ENCODE measurements at regions not wholly inside any gene's neighbourhood (a gene's known extent, or its start where the extent isn't known, plus 50 kb on each side); places are given as distances from the start of the nearest gene placed in this dataset.
"Not testable (repeated sequence)": the region's sequence is repeated elsewhere in the genome, so short reads cannot be mapped to it uniquely, and the experiment has no call there.

DNA sequence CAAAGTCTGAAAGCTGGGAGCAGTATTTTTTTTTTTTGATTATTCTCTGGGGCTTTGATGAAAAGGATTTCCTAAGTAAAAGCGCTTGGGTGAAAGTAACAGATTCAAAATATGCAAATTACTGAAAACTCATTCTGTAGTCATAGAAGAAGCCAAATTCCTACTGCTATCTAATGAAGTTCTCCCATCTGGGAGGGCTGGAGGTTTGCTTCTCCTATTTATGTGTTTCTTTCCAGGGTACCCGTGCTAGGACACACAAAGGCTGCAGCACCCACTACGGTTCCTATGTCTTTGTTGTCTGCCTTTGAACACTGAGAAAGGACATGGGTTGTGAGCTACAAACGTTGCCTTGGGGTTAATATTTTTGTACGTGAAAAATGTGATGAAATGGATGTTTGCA lies 324.7 kb upstream of the KAZN start:
- no peak for DNase-seq

DNA sequence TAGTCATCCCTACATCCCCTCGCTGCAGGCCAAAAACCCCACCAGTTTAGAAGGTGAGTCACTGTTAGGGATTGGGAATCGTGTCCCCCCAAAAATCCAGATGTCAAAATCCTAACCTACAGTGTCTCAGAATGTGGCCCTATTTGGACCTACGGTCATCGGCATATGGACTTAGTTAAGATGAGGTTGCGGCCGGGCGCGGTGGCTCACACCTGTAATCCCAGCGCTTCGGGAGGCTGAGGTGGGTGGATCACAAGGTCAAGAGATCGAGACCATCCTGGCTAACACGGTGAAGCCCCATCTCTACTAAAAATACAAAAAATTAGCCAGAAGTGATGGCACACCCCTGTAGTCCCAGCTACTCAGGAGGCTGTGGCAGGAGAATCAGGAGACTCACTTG lies 318.6 kb upstream of the KAZN start:
- DNase-seq = not testable (repeated sequence)

DNA sequence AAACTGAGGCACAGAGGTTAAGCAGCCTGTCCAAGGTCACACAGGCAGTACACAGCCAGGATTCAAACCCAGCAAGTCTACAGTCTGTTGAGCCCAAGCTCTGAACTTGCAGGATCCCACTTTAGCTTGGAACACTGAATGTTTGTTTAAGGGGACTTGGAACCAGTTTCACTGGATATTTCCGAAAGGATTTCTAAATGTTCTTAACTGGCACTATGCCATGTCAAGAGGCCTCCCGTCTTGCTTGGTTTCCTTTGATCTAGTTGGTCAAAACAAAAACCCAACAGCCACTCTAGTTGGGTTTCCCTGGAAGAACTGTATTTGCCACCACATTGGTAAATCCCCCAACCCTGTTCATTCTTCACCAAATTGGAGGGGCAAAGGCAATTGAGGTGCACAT lies 317.6 kb upstream of the KAZN start:
- no peak for DNase-seq

DNA sequence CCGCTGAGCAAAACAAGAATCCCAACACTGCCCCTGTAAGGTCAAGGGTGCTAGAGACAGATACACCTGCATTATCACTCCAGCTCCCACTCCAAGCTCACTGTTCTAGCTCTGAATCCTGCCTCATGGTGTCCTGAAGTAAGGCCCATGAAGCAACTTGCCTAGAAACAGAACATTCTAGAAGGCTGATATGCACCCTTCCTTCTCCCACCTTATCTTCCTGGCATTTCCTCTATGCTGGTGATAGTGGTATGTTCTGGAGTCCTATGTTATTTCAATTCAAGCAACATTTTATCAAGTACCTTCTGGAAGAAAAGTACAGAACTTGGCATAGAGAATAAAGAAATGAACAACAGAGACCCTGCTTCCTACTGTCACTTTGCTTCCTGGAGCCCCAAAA lies 317.1 kb upstream of the KAZN start:
- no peak for DNase-seq

DNA sequence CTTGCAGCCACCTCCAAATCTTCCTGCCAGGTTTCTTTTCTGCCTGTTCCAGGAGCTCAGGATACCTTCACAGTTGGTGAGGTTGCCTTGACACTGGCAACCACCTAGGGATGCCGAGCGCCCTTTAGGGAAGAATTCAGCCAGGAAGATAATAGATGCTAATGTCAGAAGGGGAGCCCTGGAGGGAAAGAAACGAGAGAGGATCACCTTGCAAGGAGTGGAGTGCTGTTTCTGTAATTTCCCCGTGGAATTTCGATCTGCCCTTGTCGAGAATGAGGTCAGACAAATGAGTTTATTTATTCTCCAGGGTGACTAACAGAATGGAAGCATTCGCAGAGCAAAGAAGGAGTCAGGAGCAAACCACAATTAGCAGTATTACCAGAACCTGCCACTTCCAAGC lies 315.8 kb upstream of the KAZN start:
- DNase-seq = no peak

DNA sequence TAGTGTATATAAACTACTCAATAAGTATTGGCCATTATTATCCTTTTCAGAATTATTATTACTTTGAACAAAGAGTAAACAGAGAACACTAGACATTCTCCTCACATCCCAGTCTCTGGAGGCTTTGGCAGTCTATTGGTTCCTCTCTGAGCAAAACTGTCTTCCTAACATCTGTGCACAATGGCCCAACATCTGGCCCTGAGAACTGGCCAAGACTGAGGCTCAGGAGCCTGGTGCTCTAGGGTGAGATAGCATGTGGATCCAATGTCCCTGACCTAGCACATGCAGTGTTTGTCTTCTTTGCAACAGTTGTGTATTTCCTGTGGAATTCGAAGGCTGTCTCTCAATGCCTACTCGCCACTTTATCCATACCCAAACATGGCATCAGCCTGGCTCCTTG lies 313.2 kb upstream of the KAZN start:
- no peak for DNase-seq

DNA sequence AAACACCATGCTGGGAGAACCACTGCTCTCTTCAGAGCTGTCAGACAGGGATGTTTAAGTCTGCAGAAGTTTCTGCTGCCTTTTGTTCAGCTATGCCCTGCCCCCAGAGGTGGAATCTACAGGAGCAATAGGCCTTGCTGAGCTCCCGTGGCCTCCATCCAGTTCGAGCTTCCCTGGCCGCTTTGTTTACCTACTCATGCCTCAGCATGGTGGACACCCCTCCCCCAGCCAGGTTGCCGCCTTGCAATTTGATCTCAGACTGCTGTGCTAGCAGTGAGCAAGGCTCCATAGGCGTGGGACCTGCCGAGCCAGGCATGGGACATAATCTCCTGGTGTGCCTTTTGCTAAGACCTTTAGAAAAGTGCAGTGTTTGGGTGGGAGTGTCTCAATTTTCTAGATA lies 307.3 kb upstream of the KAZN start:
- not testable (repeated sequence) for DNase-seq

DNA sequence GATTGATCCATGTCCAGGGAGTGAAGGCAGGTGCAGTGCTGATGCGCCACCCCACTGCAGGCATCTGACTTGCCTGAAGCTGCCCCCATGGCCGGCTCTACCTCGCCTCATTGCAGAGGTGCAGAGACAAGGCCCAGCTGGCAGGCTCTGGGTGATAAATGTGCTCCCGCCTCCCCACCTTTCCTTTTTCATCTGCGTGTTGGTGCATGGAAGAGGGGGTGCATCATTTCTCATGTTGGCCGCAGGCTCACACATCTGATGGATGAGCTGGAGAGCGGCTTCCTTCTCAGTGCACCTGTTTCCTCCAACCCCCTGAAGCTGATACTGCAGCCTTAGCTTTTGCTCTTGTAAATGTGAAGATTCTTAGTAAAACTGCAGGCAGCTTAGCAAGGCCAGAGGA lies 306.0 kb upstream of the KAZN start:
- DNase-seq = no peak

DNA sequence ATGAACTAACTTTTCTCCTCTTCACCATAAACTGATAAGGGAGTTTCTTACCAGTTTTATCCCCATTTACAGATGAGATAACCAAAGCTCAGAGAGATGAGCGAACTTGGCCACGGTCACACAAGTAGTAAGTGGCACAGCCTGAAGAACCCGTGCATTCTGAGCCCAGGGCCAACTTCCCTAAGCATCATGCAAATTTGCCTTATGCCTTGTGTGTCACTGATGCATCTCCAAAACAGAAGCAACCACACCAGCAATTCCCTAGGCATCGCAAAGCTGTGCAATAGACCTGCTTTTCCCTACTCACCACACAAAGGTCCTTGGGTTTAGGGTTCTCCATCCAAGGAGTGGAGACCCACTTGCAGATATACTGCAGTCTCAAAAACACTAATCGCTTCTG lies 304.5 kb upstream of the KAZN start:
- DNase-seq = no peak

DNA sequence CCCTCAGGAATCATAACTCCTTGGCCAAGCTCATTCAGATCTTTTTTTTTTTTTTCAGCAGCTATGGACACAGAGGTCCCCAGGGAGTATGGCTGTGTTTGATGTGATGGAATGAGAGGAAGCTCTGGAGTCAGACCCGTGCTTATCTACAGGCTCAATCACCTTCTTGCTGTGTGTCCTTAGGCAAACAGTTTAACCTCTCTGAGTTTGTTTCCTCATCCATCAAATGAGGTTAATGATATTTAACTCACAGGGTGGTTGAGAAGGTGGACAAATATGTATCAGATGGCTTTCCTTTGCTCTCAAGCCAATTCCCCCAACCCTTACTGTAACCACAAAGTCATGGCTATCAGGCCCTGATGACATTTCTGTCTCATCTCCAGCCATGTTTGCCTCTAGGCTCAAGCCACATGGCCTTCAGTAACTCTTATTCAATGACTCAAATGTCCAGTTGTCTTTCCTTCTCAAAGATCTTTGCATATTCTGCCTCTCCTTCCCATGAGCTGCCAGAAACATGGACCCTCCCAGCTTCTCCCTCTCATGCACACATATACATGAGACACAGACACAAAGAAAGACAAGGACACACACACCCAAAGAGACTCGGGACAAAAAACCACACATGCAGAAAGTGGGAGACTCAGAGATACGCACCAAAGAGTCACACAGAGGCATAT lies 303.5 kb upstream of the KAZN start:
- no peak for DNase-seq

DNA sequence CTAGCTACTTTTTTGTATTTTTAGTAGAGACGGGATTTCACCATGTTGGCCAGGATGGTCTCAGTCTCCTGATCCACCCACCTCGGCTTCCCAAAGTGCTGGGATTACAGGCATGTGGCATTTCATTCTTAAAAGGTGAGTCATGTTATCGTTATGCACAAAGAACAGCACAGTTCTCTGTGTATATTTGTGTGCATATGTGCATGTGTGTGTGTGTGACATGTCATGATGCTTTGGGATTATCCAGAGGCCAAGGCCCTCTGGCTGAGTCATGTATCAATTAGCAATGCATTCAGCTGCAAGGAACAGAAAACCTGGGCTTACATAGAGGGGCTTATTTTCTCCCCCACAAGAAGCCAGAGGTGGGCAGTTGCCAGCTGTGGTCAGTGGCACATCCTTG lies 301.7 kb upstream of the KAZN start:
- no peak for DNase-seq

DNA sequence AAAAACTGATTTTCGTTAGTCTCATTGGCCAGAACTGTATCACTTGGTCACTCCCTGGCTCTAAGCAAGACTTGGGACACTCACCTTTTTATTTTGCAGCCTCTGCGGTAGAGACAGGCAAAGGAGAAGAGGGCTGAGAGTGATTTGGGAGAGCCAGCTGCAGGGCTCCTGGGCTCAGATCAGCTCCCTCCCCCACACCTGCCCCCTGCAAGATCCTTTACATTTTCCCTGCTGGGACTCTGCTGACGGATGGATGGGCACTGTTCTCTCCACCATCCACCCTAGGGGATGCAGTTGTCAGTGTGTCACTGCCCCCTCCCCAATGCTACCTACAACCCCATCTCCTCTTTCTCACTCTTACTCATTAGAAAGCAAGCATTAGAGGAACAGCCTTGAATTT lies 301.1 kb upstream of the KAZN start:
- no peak for DNase-seq

DNA sequence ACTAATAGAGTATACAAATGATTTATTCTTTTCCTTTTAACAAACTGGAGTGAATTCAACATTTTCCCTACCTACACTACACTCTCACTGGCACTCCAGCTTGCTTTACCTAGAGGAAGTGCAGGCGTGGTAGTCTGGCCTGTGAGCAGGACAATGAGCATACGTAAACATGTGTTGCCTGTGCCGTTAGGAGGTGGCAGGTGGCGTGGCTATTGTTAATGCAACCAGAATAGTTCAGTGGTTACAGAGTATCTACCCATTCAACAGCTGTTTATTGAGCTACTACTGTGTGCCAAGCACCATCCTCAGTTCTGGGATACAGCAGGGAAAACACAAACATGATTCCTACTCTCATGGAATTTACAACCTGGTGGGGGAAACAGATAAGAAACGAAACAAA lies 299.7 kb upstream of the KAZN start:
- no peak for DNase-seq

DNA sequence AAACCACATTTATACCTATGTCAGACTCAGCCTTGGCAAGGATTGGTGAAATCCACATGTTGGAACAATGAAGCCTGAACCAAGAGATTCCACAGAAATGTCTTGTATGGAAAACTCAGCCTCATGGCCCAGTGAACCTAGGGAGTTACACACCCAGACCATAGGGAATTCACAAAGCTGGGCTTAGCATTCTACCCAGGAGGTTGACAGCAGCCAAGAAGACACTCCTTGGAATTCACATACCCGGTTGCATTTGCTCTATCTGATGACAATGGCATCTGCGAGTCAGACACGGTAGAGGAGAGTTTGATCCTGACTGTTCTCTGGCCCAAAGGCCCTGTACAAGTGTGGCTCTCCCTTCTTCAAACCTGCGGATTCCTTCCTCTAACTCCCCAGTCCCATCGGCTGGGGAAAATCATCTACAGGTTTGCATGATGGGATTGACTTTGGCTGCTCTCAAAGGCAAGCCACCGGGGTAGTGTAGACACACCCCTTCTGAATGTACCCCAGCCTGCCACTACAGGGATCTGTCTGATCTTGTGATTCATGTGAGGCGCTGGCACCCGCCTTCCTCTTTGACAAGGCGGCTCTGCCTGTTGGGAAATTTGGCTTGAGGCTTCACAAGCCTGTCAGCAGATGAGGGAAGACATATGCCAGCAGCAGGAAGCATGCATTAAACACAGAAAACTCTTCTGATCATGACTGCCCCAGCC lies 297.3 kb upstream of the KAZN start:
- DNase-seq = no peak

DNA sequence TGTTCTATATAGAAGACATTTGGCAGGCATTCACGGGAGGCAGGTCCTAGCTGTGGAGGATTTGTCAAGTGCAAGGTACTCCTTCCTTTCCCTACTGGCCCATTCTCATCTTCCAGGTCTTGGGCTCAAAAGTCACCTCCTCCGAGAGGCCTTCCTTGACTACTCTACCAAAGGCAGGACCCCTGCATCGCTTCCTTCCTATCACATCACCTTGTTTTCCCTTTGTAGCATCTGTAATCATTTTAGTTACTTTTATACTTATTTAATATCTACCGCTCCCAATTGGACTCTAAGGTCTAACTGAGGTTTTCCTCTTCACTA lies 296.8 kb upstream of the KAZN start:
- DNase-seq = no peak

DNA sequence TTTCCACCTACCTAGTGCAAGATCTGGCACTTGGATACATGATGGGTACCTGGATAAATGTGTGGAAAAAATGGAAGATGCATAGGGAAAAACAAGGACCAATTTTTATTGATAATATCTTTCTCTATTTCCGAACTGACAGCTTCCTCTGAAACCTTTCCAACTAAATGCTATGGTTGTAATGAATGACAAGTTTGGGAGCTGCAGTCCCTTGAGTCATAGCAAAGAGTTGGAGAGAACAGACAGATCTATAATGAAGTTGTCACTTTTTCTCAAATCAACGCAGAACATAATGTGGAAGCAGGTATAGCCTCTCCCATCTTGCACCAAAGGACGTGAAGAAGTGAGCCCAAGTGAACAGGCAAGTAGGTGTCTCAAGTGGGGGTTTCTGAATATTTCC lies 296.5 kb upstream of the KAZN start:
- DNase-seq = no peak

DNA sequence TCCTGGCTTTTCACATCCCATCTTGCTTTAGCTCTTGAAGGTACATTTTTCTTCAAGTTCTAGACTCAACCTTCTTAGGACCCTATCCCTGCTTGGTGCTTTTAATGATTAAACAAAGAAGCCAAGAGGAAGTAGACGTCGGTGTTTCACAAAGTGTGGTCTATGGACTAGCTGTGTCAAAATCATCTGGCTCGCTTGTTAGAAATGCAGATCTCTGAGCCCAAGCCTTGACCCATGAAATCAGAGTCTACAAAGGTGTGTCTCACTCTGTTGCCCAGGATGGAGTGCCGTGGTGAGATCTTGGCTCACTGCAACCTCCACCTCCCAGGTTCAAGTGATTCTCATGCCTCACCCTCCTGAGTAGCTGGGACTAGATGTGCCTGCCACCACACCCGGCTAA lies 295.5 kb upstream of the KAZN start:
- no peak for DNase-seq

DNA sequence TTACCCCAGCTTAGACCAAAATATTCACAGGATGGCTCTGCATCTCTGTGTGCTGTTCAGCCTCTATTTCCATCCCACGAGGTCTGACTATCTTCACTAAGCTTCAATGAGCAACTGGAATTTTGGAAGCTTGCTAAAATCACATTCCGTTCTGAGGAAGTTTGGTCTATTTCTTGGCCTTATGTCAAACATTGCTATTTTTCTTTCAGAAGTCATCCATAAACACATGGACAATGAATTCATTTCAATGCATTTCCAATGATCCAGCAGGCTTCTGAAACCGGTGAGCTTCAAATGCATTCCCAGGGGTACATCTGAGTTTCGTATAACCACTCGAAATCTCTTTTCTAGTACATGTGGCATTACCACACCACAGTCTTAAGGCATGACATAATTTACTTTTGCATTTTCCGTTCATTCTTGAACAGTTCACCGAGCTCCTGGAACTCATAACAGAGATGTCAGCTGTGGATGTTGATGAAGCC lies 294.1 kb upstream of the KAZN start:
- DNase-seq = no peak

DNA sequence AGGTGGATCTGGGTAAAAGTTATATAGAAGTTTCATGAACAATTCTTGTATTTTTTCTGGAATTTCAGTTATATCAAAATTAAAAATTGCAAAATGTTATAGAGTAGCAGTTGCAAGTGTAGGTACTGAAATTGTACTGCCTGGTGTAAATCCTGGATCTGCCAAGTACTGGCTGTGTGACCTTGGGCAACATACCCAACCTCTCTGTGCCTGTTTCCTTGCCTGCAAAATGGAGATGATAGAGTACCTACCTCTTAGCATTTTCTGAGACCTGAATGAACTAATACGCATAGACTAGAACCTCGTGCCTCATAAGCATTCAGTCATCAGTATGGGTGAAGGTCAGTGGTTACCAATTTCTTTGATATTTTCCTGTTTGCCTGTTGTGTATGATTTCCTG lies 290.0 kb upstream of the KAZN start:
- no peak for DNase-seq

DNA sequence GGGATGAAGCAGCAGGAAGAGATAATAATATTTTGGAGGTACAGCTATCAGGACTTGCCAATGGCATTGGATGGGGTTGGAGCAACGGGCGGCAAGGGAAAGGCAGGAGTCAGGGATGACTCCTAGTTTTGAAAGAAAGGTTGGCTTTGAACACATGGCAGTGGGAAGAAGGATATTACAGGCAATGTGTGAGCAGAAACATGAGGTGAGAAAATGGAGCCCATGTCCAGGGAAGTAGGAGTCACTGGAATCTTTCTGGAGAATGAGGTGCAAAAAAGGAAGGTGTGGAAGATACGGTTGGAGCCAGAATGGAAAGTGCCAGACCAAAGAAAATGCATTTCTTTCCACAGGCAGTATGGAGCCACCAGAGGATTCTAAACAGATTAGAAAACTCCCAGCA lies 288.5 kb upstream of the KAZN start:
- no peak for DNase-seq

DNA sequence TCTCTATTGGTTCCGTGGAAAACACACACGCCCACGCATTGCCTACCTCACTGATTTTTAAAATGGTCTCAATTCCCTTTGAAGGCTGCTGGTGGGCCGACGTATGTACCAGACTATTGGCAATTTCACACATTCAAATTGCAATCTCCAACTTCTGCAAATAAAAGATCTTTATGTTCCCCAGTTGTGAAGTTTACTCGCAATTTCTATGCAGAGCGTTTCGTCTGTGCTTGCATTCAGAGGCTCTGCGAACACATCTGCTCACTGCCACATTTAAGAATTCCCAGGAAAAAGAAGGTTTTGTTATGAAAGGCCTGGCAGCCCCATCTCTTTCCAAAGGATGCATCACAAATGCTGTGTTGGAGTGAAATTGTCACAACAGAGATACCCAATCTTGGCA lies 288.0 kb upstream of the KAZN start:
- DNase-seq = no peak

DNA sequence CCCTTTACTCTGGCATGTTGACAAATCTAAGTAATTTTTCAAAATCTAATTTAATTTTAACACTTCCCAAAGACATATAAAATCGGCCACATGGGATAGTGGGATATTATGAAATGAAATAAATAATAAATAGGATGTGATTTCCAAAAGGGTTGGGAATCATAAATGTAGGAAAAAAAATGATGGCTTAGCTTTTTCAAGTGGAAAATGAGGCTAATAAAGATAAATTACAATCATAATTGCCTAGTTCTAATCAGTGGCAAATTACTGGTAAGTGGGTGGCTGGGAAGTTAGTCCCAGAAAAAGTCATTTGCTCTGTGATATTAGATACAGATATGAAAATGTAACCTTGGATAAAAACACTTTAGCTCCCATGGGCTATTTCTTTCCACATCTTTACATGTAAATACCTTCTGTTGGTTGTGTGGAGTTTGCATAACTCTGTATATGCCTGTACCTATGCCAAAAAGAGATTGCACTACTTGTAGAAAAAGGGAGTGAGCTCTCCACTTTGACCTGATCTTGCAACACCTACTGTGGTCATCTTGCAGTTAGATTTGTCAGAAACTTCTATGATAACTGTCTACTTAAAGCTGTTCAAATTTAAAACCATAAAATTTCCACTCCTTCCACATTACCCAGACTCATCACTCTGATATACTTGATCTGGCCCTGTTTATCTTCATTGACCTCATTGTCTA lies 284.6 kb upstream of the KAZN start:
- no peak for DNase-seq

DNA sequence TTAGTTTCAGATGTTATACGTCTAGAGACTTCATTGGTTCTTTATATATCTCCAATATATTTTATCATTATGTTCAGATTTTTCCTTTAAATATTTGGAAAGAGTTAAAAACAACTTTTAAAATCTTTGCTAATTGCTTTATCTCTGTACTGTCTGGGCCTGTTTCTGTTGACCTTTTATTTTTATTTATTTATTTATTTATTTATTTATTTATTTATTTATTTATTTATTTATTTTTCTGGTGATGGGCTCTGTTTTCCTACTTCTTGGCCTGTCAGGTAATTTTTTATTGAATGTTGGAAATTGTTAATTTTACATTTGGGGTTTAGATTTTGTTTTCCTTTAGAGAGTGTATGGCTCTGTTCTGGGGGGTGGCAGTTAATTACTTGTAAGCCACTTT lies 279.7 kb upstream of the KAZN start:
- no peak for DNase-seq

DNA sequence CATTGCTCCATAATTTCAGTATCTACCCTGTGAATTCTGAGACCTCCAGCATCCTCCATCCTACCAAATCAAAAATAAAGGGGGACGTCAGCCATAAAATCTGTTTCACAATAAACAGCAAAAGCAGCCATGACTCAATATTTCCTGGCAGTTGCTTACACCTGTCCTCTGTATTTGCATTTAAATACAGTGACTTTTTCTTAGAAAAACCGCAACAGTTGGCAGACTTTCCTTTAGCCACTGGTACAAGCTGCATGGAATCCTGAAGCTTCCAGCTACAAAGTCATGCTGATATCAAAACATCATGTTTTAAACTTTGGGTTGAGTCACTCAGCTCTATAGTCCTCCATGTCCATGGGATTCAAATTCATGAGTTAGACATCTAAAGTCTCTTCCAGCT lies 278.0 kb upstream of the KAZN start:
- DNase-seq = no peak

DNA sequence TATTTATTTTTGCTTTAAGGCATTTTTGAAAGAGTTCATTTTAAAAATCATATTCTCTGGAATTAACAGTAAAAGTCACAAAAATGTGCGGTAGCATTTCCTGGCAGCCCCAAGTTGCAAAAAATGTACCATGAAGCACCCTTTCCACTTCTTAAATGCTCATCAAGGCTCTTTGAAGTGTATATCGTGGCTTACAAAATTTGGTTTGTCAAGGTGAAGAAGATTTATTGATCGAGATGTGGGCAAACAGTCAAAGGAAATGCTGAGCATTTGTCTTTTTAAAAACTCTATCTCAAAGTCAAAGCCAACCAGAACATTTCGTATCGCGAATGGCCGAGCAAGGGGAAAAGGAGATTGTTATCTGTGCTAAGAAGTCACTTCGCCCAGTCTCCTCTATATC lies 277.5 kb upstream of the KAZN start:
- DNase-seq = no peak

Measured in activated CD4-positive, alpha-beta T cell treated with anti-CD3 and anti-CD28 coated beads for 4 hours (primary cell).